SK-N-SH treated with all-trans-retinoic acid at 6 μM for 48 hours (cell line): ENCODE measurements at regions not wholly inside any gene's neighbourhood (a gene's known extent, or its start where the extent isn't known, plus 50 kb on each side); places are given as distances from the start of the nearest gene placed in this dataset.

Source experiments
- BACH2 ChIP-seq: fragments of 250-450 bp; sonication (Bioruptor Pico); IDR thresholded peaks from 2 replicates; pipeline ENCODE4 v1.9.0; 2021; ENCODE audit warnings: mild to moderate bottlenecking, borderline replicate concordance
- CREB5 ChIP-seq: fragments of 250-450 bp; sonication (Bioruptor Pico); IDR thresholded peaks from 2 replicates; pipeline ENCODE4 v1.5.1; 2020; ENCODE audit warnings: low read depth, mild to moderate bottlenecking, moderate library complexity
- ESRRG ChIP-seq: fragments of 250-450 bp; sonication (Bioruptor Pico); IDR thresholded peaks from 2 replicates; pipeline ENCODE4 v1.6.1; 2021; ENCODE audit warnings: mild to moderate bottlenecking
- OSR1 ChIP-seq: fragments of 250-450 bp; sonication (Bioruptor Pico); IDR thresholded peaks from 2 replicates; pipeline ENCODE4 v1.8.0; 2022; ENCODE audit warnings: moderate library complexity, mild to moderate bottlenecking, inconsistent platforms
- PPARA ChIP-seq: fragments of 250-450 bp; sonication (Bioruptor Pico); IDR thresholded peaks from 2 replicates; pipeline ENCODE4 v1.5.0; 2020; ENCODE audit warnings: mild to moderate bottlenecking, borderline replicate concordance
- ZC3H10 ChIP-seq: fragments of 250-450 bp; sonication (Bioruptor Pico); IDR thresholded peaks from 2 replicates; pipeline ENCODE4 v1.5.1; 2021; ENCODE audit warnings: mild to moderate bottlenecking, moderate library complexity
- ZNF565 ChIP-seq: fragments of 450-650 bp; formaldehyde crosslinking; conservative IDR thresholded peaks from 2 replicates; pipeline ENCODE4 v1.5.0; 2020; ENCODE audit warnings: low read depth, mild to moderate bottlenecking, moderate library complexity
- ZNF70 ChIP-seq: fragments of 450-650 bp; formaldehyde crosslinking; IDR thresholded peaks from 2 replicates; pipeline ENCODE4 v1.5.0; 2020; ENCODE audit warnings: mild to moderate bottlenecking, moderate library complexity
- ZNF8 ChIP-seq: fragments of 450-650 bp; formaldehyde crosslinking; IDR thresholded peaks from 2 replicates; pipeline ENCODE4 v1.5.0; 2020; ENCODE audit warnings: mild to moderate bottlenecking, moderate library complexity

DNA sequence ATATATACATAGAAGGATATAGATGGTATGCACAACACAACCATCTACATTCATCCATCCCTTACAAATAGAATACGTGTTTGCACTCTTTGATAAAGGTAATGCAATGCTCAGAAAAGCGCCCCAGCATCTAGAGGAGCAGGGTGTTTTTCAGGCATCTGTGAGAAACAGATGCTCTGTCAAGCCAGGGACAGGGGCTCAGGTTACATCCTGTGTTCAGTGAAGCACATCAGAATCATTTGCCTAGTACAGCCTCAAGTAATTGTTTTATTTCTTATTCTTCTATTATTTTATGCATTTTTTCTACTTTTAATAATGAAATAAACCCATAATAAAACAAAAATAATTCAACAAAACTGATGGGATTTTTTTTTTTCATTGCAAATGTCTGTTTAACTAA lies 50.5 kb upstream of the HIF1A start:
- no peak for TF ChIP-seq CREB5 (CRISPR knock-in tag)
- TF ChIP-seq ZNF8 (CRISPR knock-in tag) = no peak
- TF ChIP-seq ZNF565 (CRISPR knock-in tag) = no peak
- no peak for TF ChIP-seq ESRRG (CRISPR knock-in tag)
- TF ChIP-seq ZNF70 (CRISPR knock-in tag) = no peak
- TF ChIP-seq BACH2 (CRISPR knock-in tag) = no peak
- TF ChIP-seq PPARA (CRISPR knock-in tag) = no peak
- TF ChIP-seq OSR1 (CRISPR knock-in tag) = no peak
- no peak for TF ChIP-seq ZC3H10 (CRISPR knock-in tag)
